ENCODE measurements at regions not wholly inside any gene's neighbourhood (a gene's known extent, or its start where the extent isn't known, plus 50 kb on each side); places are given as distances from the start of the nearest gene placed in this dataset.
A peak's percentile ranks its signal among the peaks of the same experiment; 100 is the strongest.

DNA sequence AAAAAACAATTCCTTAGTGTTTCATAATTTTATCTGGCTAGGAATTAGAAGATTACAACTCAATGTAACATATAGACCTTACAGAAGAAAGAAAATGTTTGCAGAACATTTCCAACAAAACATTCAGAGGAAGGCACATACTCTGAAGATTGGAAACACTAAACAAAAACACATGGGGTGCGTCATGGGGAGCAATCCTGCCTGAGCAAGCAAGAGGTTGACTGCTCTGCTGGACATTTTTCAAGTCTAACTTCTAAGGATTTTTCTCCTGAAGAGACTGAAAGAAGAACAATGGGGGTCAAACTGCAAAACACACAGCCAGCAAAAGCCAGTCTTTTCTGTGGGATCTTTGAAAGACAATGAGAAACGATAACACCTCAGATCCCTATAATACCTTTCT, 182.8 kb downstream of the GUCY2F start:
- WGBS, 2 donors (ENCODE audit: low coverage in 1 of 2), result 66 to 71% methylated on average over 1 to 2 of the region's 2 CpGs
- no peaks in the 10 kb centered on the region for H3K36me3 ChIP-seq
- H3K27ac ChIP-seq, result no peak overlapping the region
- in situ Hi-C loops (cut with MboI; ENCODE audit: low pct_ligation_motif_present in 1 of 4, low pct_unique_long_range_greater_than_20kb in 1 of 4, low sequenced_read_pairs in 3 of 4), result no loop called here
- no peaks in the 10 kb centered on the region for H3K27me3 ChIP-seq
- no peaks in the 10 kb centered on the region for H3K4me1 ChIP-seq
- TF ChIP-seq, protein P1, sequence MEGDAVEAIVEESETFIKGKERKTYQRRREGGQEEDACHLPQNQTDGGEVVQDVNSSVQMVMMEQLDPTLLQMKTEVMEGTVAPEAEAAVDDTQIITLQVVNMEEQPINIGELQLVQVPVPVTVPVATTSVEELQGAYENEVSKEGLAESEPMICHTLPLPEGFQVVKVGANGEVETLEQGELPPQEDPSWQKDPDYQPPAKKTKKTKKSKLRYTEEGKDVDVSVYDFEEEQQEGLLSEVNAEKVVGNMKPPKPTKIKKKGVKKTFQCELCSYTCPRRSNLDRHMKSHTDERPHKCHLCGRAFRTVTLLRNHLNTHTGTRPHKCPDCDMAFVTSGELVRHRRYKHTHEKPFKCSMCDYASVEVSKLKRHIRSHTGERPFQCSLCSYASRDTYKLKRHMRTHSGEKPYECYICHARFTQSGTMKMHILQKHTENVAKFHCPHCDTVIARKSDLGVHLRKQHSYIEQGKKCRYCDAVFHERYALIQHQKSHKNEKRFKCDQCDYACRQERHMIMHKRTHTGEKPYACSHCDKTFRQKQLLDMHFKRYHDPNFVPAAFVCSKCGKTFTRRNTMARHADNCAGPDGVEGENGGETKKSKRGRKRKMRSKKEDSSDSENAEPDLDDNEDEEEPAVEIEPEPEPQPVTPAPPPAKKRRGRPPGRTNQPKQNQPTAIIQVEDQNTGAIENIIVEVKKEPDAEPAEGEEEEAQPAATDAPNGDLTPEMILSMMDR (IDR thresholded peaks at IDR 0.05), result no peak
- TF ChIP-seq EP300 (IDR thresholded peaks at IDR 0.05; ENCODE audit: low read depth) (no peak), POLR2AphosphoS5 (IDR thresholded peaks at IDR 0.05) (no peak), POLR2A (IDR thresholded peaks at IDR 0.05) (no peak)
- intact Hi-C loops (cut with DNase I; ENCODE audit: low total_unique reads), result no loop called here
- DNase-seq, result no peak
- H3K4me3 ChIP-seq, result no peak overlapping the region
- H3K9me3 ChIP-seq, result no peaks in the 10 kb centered on the region

DNA sequence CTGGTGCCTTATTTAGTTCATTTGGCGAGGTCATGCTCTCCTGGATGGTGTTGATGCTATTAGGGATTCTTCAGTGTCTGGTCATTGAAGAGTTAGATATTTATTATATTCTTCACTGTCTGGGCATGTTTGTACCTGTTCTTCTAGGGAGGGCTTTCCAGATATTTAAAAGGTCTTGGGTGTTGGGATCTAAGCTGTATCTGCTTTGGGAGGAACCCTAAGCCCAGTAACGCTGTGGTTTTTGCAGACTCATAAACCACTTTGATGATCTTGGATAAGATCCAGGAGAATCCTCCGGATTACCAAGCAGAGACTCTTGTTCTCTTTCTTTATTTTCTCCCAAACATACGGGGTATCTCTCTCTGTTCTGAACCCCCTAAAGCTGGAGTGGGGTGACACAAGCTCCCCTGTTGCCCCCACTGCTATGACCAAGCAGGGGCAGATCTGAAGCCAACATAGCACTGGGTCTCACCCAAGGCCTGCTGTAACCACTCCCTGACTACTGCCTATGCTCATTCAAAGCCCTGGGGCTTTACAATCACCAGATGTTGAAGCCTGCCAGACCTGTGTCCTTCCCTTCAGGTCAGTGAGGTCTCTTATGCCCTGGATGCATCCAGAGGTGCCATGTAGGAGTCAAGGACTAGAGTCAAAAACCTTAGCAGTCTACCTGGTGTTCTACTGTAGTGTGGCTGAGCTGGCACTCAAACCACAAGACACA, 187.6 kb downstream of the GUCY2F start:
- Histone ChIP-seq H3K27ac (no peak overlapping the region), H3K9me3 (no peaks in the 10 kb centered on the region), H3K27me3 (no peaks in the 10 kb centered on the region), H3K4me3 (no peak overlapping the region), H3K4me1 (no peaks in the 10 kb centered on the region), H3K36me3 (no peaks in the 10 kb centered on the region)
- WGBS, 2 donors (ENCODE audit: low coverage in 1 of 2), result 27 to 46% methylated on average over 2 to 4 of the region's 4 CpGs
- TF ChIP-seq EP300 (IDR thresholded peaks at IDR 0.05; ENCODE audit: low read depth) (no peak), POLR2A (IDR thresholded peaks at IDR 0.05) (no peak), POLR2AphosphoS5 (IDR thresholded peaks at IDR 0.05) (no peak)
- TF ChIP-seq, protein P1 (IDR thresholded peaks at IDR 0.05), result no peak
- in situ Hi-C loops (cut with MboI; ENCODE audit: low pct_ligation_motif_present in 1 of 4, low pct_unique_long_range_greater_than_20kb in 1 of 4, low sequenced_read_pairs in 3 of 4) (no loop called here), intact Hi-C loops (cut with DNase I; ENCODE audit: low total_unique reads) (no loop called here)
- no peak for DNase-seq

DNA sequence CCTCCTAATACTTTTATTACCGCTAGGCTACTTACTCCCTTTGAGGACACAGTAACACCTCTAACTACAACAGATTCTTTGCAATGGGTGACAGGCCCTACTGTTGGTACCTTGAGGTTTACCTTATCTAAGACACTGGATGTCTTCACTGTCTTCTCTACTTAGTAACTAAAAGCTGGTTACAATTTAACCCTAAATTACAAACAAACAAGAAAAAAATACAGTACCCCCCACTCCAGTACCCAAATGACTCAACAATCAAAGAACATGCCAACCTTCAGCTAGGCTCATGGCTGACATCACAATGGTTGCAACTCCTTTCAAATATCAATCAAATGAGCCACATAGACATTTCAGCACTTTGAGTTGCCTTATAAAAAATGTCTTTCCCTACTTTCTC, 198.0 kb downstream of the GUCY2F start:
- DNase-seq, result no peak
- TF ChIP-seq POLR2AphosphoS5 (IDR thresholded peaks at IDR 0.05), result no peak
- TF ChIP-seq EP300 (IDR thresholded peaks at IDR 0.05; ENCODE audit: low read depth), result no peak
- TF ChIP-seq, protein P1 (IDR thresholded peaks at IDR 0.05), result no peak
- TF ChIP-seq POLR2A (IDR thresholded peaks at IDR 0.05), result no peak
- H3K9me3 ChIP-seq, result no peaks in the 10 kb centered on the region
- intact Hi-C loops (cut with DNase I; ENCODE audit: low total_unique reads), result no loop called here
- in situ Hi-C loops (cut with MboI; ENCODE audit: low pct_ligation_motif_present in 1 of 4, low pct_unique_long_range_greater_than_20kb in 1 of 4, low sequenced_read_pairs in 3 of 4), result no loop called here
- WGBS, 2 donors (ENCODE audit: low coverage in 1 of 2), result 88% methylated on average over 1 of the region's 1 CpG; no CpG with 5 or more reads in 1 of the 2 donors
- H3K27ac ChIP-seq, result no peak overlapping the region
- no peak overlapping the region for H3K4me3 ChIP-seq
- no peaks in the 10 kb centered on the region for H3K27me3 ChIP-seq
- no peaks in the 10 kb centered on the region for H3K4me1 ChIP-seq
- H3K36me3 ChIP-seq, result no peaks in the 10 kb centered on the region

- Histone ChIP-seq H3K9me3 (no peaks in the 10 kb centered on the region), H3K36me3 (no peaks in the 10 kb centered on the region), H3K4me1 (no peaks in the 10 kb centered on the region), H3K27ac (no peak overlapping the region), H3K4me3 (no peak overlapping the region), H3K27me3 (no peaks in the 10 kb centered on the region)
- in situ Hi-C loops (cut with MboI; ENCODE audit: low pct_ligation_motif_present in 1 of 4, low pct_unique_long_range_greater_than_20kb in 1 of 4, low sequenced_read_pairs in 3 of 4) (no loop called here), intact Hi-C loops (cut with DNase I; ENCODE audit: low total_unique reads) (no loop called here)
- DNase-seq, result peak; percentile 9
- TF ChIP-seq POLR2A (IDR thresholded peaks at IDR 0.05) (no peak), EP300 (IDR thresholded peaks at IDR 0.05; ENCODE audit: low read depth) (no peak), POLR2AphosphoS5 (IDR thresholded peaks at IDR 0.05) (no peak)
- TF ChIP-seq, protein P1 (IDR thresholded peaks at IDR 0.05), result no peak
- WGBS, 2 donors (ENCODE audit: low coverage in 1 of 2), result 10 to 20% methylated on average over 1 to 3 of the region's 3 CpGs
Measured at GRCh38 chrX:109281483-109282275, 200.2 kb downstream of the GUCY2F start.
